Mesenchymal stem cell (in vitro differentiated cells and primary cell): ENCODE measurements at regions not wholly inside any gene's neighbourhood (a gene's known extent, or its start where the extent isn't known, plus 50 kb on each side); places are given as distances from the start of the nearest gene placed in this dataset.

Source experiments
- DNase-seq: peaks from one replicate; pipeline ENCODE4 v3.0.0-alpha.2; 2013
- H2AFZ ChIP-seq: one replicate; pipeline ENCODE4 v1.6.1; 2013; ENCODE audit warnings: low read depth, mild to moderate bottlenecking, control low read depth, inconsistent platforms, low read length, moderate library complexity
- H2AK5ac ChIP-seq: 2 replicates; pipeline ENCODE4 v1.6.1; 2013; ENCODE audit warnings: low read length, moderate library complexity, mild to moderate bottlenecking, inconsistent platforms; ENCODE audit not compliant: severe bottlenecking
- H2BK120ac ChIP-seq: one replicate; pipeline ENCODE4 v1.6.1; 2013; ENCODE audit warnings: low read depth, mild to moderate bottlenecking, inconsistent platforms, low read length, moderate library complexity
- H2BK12ac ChIP-seq, 2 experiments: one replicate each; pipeline ENCODE4 v1.6.1; 2013; ENCODE audit warnings: inconsistent platforms in 2 of 2, low read length in 2 of 2, mild to moderate bottlenecking in 2 of 2, moderate library complexity in 2 of 2, control low read depth in 1 of 2
- H2BK15ac ChIP-seq: one replicate; pipeline ENCODE4 v1.6.1; 2013; ENCODE audit warnings: mild to moderate bottlenecking, low read depth, inconsistent platforms; ENCODE audit not compliant: poor library complexity, severe bottlenecking
- H2BK5ac ChIP-seq: 2 replicates; pipeline ENCODE4 v1.6.1; 2013; ENCODE audit warnings: low read depth, mild to moderate bottlenecking, low read length, control low read depth, inconsistent platforms; ENCODE audit not compliant: poor library complexity, severe bottlenecking
- H3K14ac ChIP-seq, 2 experiments: one replicate each; pipeline ENCODE4 v1.6.1; 2013; ENCODE audit warnings: inconsistent platforms in 2 of 2, low read length in 2 of 2, control low read depth in 1 of 2, mild to moderate bottlenecking in 1 of 2, moderate library complexity in 1 of 2
- H3K18ac ChIP-seq, 2 experiments: one replicate each; pipeline ENCODE4 v1.6.1; 2013; ENCODE audit warnings: inconsistent platforms in 2 of 2, low read length in 2 of 2, control low read depth in 1 of 2, low read depth in 1 of 2, mild to moderate bottlenecking in 1 of 2
- H3K23ac ChIP-seq, 2 experiments: one replicate each; pipeline ENCODE4 v1.6.1; 2013; ENCODE audit warnings: inconsistent platforms in 2 of 2, low read length in 2 of 2, mild to moderate bottlenecking in 2 of 2, moderate library complexity in 2 of 2, control low read depth in 1 of 2
- H3K27ac ChIP-seq: 2 replicates; pipeline ENCODE4 v1.5.1; 2013; ENCODE audit warnings: mild to moderate bottlenecking, moderate library complexity, low read length, control low read depth, inconsistent platforms; ENCODE audit not compliant: poor library complexity, severe bottlenecking
- H3K27me3 ChIP-seq, 2 experiments: 2 replicates each; pipeline versions ENCODE4 v1.6.1 to v1.7.0; 2013; ENCODE audit warnings: low read length in 2 of 2, mild to moderate bottlenecking in 2 of 2, moderate library complexity in 2 of 2, control low read depth in 1 of 2, inconsistent platforms in 1 of 2; ENCODE audit not compliant: control insufficient read depth in 1 of 2, insufficient read depth in 1 of 2
- H3K36me3 ChIP-seq, 2 experiments: 2 replicates each; pipeline versions ENCODE4 v1.6.1 to v1.7.0; 2013; ENCODE audit warnings: low read length in 2 of 2, control low read depth in 1 of 2, inconsistent platforms in 1 of 2, low read depth in 1 of 2, mild to moderate bottlenecking in 1 of 2; ENCODE audit not compliant: insufficient read depth in 2 of 2, control insufficient read depth in 1 of 2
- H3K4ac ChIP-seq, 2 experiments: one replicate each; pipeline ENCODE4 v1.6.1; 2013; ENCODE audit warnings: inconsistent platforms in 2 of 2, low read length in 2 of 2, mild to moderate bottlenecking in 2 of 2, moderate library complexity in 2 of 2, control low read depth in 1 of 2, low read depth in 1 of 2
- H3K4me1 ChIP-seq: 2 replicates; pipeline ENCODE4 v1.6.1; 2013; ENCODE audit warnings: low read depth, low read length, control low read depth; ENCODE audit not compliant: control insufficient read depth, insufficient read depth
- H3K4me2 ChIP-seq: 2 replicates; pipeline ENCODE4 v1.6.1; 2013; ENCODE audit warnings: low read length, mild to moderate bottlenecking, inconsistent platforms; ENCODE audit not compliant: poor library complexity, severe bottlenecking
- H3K4me3 ChIP-seq, 2 experiments: 2 replicates each; pipeline versions ENCODE4 v1.5.1 to v1.7.0; 2013; ENCODE audit warnings: low read length in 2 of 2, mild to moderate bottlenecking in 2 of 2, control low read depth in 1 of 2, low read depth in 1 of 2; ENCODE audit not compliant: insufficient read depth in 1 of 2
- H3K79me1 ChIP-seq: replicated peaks from 2 replicates; pipeline ENCODE4 v1.6.1; 2013; ENCODE audit warnings: mild to moderate bottlenecking, control low read depth, low read length, inconsistent platforms; ENCODE audit not compliant: poor library complexity, severe bottlenecking
- H3K9ac ChIP-seq: 2 replicates; pipeline ENCODE4 v1.7.0; 2013; ENCODE audit warnings: mild to moderate bottlenecking, low read length, moderate library complexity
- H3K9me3 ChIP-seq: 2 replicates; pipeline ENCODE4 v1.7.0; 2013; ENCODE audit warnings: mild to moderate bottlenecking, low read length; ENCODE audit not compliant: control insufficient read depth
- H4K8ac ChIP-seq: one replicate; pipeline ENCODE4 v1.6.1; 2013; ENCODE audit warnings: inconsistent platforms, mild to moderate bottlenecking, low read length, moderate library complexity
- H4K91ac ChIP-seq: one replicate; pipeline ENCODE4 v1.6.1; 2013; ENCODE audit warnings: mild to moderate bottlenecking, low read length, inconsistent platforms
- WGBS: methylation state at CpG from one replicate; pipeline ENCODE4 v1.1.7; 2013; ENCODE audit warnings: mixed read lengths; 5-methylcytosine and 5-hydroxymethylcytosine counted together

DNA sequence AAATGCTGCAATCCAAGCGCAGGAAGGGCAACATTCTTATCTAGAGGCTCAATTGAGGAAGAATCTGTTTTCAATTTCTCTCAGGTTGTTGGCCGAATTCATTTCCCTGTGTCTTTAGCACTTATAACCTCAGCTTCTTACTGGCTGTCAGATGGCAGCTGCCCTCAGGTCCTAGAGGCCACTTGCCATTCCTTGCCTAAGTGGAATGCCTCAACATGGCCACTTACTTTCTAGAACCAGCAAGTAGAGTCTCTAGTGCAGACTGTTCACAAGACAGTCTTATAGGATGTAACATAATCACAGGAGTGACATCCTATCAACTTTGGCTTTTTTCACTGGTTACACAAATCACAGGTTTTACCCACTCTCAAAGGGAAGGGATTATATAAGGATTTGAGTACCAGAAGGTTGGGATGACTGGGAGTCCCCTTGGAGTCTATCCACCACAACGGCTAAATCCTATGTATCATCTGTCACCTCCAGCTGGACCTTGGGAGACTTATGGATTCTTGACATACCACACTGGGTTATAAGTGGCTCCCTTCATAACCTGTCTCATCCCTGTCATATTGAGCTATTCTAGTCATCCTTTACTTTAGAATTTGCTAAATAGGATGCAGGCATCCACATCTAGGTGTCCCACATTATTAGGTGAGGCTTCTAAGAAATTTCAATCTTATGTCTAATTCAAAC lies 297.9 kb upstream of the CTSO start:
- no peak overlapping the region for H3K4ac ChIP-seq
- no peak overlapping the region for H2AFZ ChIP-seq
- H3K36me3 ChIP-seq, result no peaks in the 10 kb centered on the region
- H2BK120ac ChIP-seq, result no peak overlapping the region
- H3K4me3 ChIP-seq, result no peak overlapping the region
- H4K8ac ChIP-seq, result no peak overlapping the region
- no peak overlapping the region for H3K18ac ChIP-seq
- no peaks in the 10 kb centered on the region for H3K4me1 ChIP-seq
- H2AK5ac ChIP-seq, result no peak overlapping the region
- H2BK5ac ChIP-seq, result no peak overlapping the region
- H3K14ac ChIP-seq, result no peak overlapping the region
- no peaks in the 10 kb centered on the region for H3K79me1 ChIP-seq
- H3K9ac ChIP-seq, result no peak overlapping the region
- H3K23ac ChIP-seq, result no peak overlapping the region
- H2BK15ac ChIP-seq, result no peak overlapping the region
- no peak overlapping the region for H3K27ac ChIP-seq
- H2BK12ac ChIP-seq, result no peak overlapping the region
- 94% methylated on average over 2 of the region's 3 CpGs for WGBS
- H3K4me2 ChIP-seq, result no peak overlapping the region
- no peaks in the 10 kb centered on the region for H3K9me3 ChIP-seq
- H4K91ac ChIP-seq, result no peak overlapping the region
- no peak for DNase-seq
- no peaks in the 10 kb centered on the region for H3K27me3 ChIP-seq

DNA sequence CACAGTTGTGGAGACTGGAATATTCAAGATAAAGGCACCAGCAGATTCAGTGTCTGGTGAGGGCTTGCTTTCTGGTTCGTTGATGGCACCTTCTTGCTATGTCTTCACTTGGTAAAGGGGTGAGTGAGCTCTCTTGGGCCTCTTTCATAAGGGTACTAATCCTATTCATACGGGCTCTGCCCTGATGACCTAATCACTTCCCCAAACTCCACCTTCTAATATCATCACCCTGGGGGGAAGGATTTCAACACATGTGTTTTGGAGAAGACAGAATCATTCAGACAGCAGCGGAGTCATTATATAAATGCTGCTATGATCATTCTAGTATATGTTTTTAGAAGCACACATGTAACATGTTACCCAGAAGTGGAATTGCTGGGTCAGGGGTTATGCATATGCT lies 295.3 kb upstream of the CTSO start:
- Histone ChIP-seq H3K4me2 (no peak overlapping the region), H3K14ac (no peak overlapping the region), H2BK120ac (no peak overlapping the region), H3K27me3 (no peaks in the 10 kb centered on the region), H3K9ac (no peak overlapping the region), H2BK5ac (no peak overlapping the region), H2AK5ac (no peak overlapping the region), H4K91ac (no peak overlapping the region), H4K8ac (no peak overlapping the region), H3K4me3 (no peak overlapping the region), H2BK15ac (no peak overlapping the region), H3K36me3 (no peaks in the 10 kb centered on the region), H3K79me1 (no peaks in the 10 kb centered on the region), H3K18ac (no peak overlapping the region), H3K4me1 (no peaks in the 10 kb centered on the region), H2BK12ac (no peak overlapping the region), H3K27ac (no peak overlapping the region), H2AFZ (no peak overlapping the region), H3K23ac (no peak overlapping the region), H3K4ac (no peak overlapping the region), H3K9me3 (no peaks in the 10 kb centered on the region)
- DNase-seq, result no peak
- WGBS, result 89% methylated on average over 1 of the region's 3 CpGs

DNA sequence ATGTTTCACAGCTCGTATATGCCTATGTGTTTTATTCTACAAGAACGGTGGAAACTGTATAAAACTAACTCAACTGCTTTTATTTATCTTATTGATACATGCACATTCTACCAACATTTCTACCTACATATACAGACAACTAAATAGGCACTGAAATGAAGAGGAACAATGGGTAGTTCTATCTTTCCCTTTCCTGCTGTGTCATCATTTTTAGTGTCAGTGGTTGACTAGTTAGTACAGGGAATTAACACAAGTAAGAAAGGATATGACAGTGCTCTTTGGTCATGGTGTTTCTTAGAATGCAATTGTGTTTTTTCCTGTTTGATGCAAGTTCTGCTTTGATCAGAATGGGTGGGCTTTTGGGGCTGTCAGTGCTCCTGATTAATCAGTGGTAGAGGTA lies 293.8 kb upstream of the CTSO start:
- Histone ChIP-seq H2BK120ac (no peak overlapping the region), H3K4me3 (no peak overlapping the region), H3K4ac (no peak overlapping the region), H3K27me3 (no peaks in the 10 kb centered on the region), H3K9me3 (no peaks in the 10 kb centered on the region), H3K14ac (no peak overlapping the region), H3K79me1 (no peaks in the 10 kb centered on the region), H2BK12ac (no peak overlapping the region), H2AK5ac (no peak overlapping the region), H3K9ac (no peak overlapping the region), H2BK5ac (no peak overlapping the region), H3K18ac (no peak overlapping the region), H2AFZ (no peak overlapping the region), H4K91ac (no peak overlapping the region), H3K4me2 (no peak overlapping the region), H3K23ac (no peak overlapping the region), H3K4me1 (no peaks in the 10 kb centered on the region), H3K36me3 (no peaks in the 10 kb centered on the region), H2BK15ac (no peak overlapping the region), H3K27ac (no peak overlapping the region), H4K8ac (no peak overlapping the region)
- 50% methylated on average over 2 of the region's 2 CpGs for WGBS
- DNase-seq, result no peak

DNA sequence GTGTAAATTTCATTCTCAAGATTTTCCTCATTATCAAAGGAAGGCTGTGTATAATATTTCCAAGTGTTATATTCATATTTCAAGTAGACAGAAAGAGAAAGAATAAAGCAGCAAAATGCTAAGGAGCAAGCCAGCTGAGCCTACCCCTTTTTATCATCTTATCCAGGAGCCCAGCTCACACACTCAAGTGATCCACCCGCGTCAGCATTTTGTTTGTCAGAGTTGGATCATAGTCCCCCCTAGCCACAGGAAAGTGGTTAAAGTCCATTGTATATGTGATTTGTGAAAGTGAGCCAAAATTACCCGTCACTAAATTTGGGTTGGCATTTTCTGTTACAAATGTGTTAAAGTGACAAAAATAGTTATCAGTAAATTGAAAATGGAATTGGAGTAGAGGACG lies 289.3 kb upstream of the CTSO start:
- Histone ChIP-seq H4K91ac (no peak overlapping the region), H3K36me3 (no peaks in the 10 kb centered on the region), H2BK120ac (no peak overlapping the region), H3K9ac (no peak overlapping the region), H3K4me2 (no peak overlapping the region), H2BK15ac (no peak overlapping the region), H3K18ac (no peak overlapping the region), H2BK12ac (no peak overlapping the region), H3K14ac (no peak overlapping the region), H3K4ac (no peak overlapping the region), H3K79me1 (no peaks in the 10 kb centered on the region), H3K27me3 (no peaks in the 10 kb centered on the region), H3K23ac (no peak overlapping the region), H3K27ac (no peak overlapping the region), H2BK5ac (no peak overlapping the region), H2AK5ac (no peak overlapping the region), H3K9me3 (no peaks in the 10 kb centered on the region), H3K4me1 (no peaks in the 10 kb centered on the region), H3K4me3 (no peak overlapping the region), H2AFZ (no peak overlapping the region), H4K8ac (no peak overlapping the region)
- DNase-seq, result no peak
- WGBS, result 92% methylated on average over 4 of the region's 4 CpGs
